Osteoblast (primary cell): ENCODE measurements at regions not wholly inside any gene's neighbourhood (a gene's known extent, or its start where the extent isn't known, plus 50 kb on each side); places are given as distances from the start of the nearest gene placed in this dataset.
A peak's percentile ranks its signal among the peaks of the same experiment; 100 is the strongest.

Experiments
- DNase-seq: peaks from one replicate; pipeline ENCODE4 v3.0.0; 2011; ENCODE audit warnings: low spot score, mixed read lengths; ENCODE audit not compliant: insufficient read length; ENCODE audit errors: missing footprints
- H2AFZ ChIP-seq: 2 replicates; pipeline ENCODE4 v1.6.0; 2011; ENCODE audit warnings: mild to moderate bottlenecking, low read length
- H3K27ac ChIP-seq: 2 replicates; pipeline ENCODE4 v1.5.1; 2011; ENCODE audit warnings: mild to moderate bottlenecking, low read depth, low read length, moderate library complexity
- H3K27me3 ChIP-seq: 2 replicates; pipeline ENCODE4 v1.6.0; 2012; ENCODE audit warnings: mild to moderate bottlenecking, control low read depth, inconsistent platforms, low read length, moderate library complexity; ENCODE audit not compliant: insufficient read depth
- H3K36me3 ChIP-seq: 2 replicates; pipeline ENCODE4 v1.5.1; 2011; ENCODE audit warnings: mild to moderate bottlenecking, low read length, control low read depth, moderate library complexity; ENCODE audit not compliant: insufficient read depth
- H3K4me1 ChIP-seq: 2 replicates; pipeline ENCODE4 v1.5.1; 2011; ENCODE audit warnings: mild to moderate bottlenecking, low read length, control low read depth, moderate library complexity; ENCODE audit not compliant: insufficient read depth
- H3K4me2 ChIP-seq: 2 replicates; pipeline ENCODE4 v1.6.0; 2011; ENCODE audit warnings: mild to moderate bottlenecking, low read length; ENCODE audit not compliant: insufficient read depth
- H3K4me3 ChIP-seq: fragments of 200-600 bp; sonication (generic); 3 replicates; pipeline ENCODE4 v1.5.1; 2012; ENCODE audit warnings: mild to moderate bottlenecking, low read length, inconsistent platforms; ENCODE audit not compliant: insufficient read depth
- H3K79me2 ChIP-seq: 2 replicates; pipeline ENCODE4 v1.6.0; 2012; ENCODE audit warnings: mild to moderate bottlenecking, low read length, control low read depth, inconsistent platforms; ENCODE audit not compliant: insufficient read depth
- H3K9me3 ChIP-seq: 2 replicates; pipeline ENCODE4 v1.5.1; 2011; ENCODE audit warnings: low read depth, low read length, control low read depth
- H4K20me1 ChIP-seq: 2 replicates; pipeline ENCODE4 v1.6.0; 2012; ENCODE audit warnings: mild to moderate bottlenecking, low read length, control low read depth; ENCODE audit not compliant: insufficient read depth
- CTCF ChIP-seq: IDR thresholded peaks from 2 replicates; pipeline ENCODE4 v1.5.1; 2011; ENCODE audit warnings: mild to moderate bottlenecking, low read depth, low read length, moderate library complexity; ENCODE audit errors: extremely low read depth

GRCh38 chr2:107633580-107634147 is 193.0 kb upstream of the RGPD4 start:
- Histone ChIP-seq H3K4me3 (no peak overlapping the region), H3K9me3 (no peaks in the 10 kb centered on the region), H3K4me1 (peaks cover 8% of the 10 kb centered on the region), H4K20me1 (no peaks in the 10 kb centered on the region), H3K36me3 (no peaks in the 10 kb centered on the region), H2AFZ (peak overlapping the region; percentile 57), H3K27me3 (no peaks in the 10 kb centered on the region), H3K27ac (peak overlapping the region; percentile 54), H3K4me2 (peak overlapping the region; percentile 35), H3K79me2 (no peaks in the 10 kb centered on the region)
- no peak for TF ChIP-seq CTCF
- peak; percentile 55 for DNase-seq

DNA sequence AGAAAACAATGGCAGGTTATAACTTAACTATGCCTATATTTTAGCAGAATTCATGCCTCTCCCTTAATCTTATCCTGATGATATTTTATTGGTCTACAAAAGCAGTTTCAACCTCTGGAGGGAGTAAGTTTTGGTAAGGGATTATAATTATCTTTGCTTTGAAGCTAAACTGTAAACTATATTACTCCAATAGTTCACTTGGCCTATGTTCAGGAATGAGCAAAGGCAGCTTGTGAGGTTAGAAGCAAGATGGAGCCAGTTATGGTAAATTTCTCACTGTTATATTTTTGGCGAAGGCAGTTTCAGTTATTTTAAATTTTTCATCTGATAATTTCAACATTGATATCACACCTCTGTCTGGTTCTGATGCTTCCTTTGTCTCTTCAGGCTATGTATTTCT is 192.5 kb upstream of the RGPD4 start:
- TF ChIP-seq CTCF = no peak
- peak overlapping the region; percentile 35 for H3K4me2 ChIP-seq
- H4K20me1 ChIP-seq = no peaks in the 10 kb centered on the region
- peak overlapping the region; percentile 57 for H2AFZ ChIP-seq
- peaks cover 8% of the 10 kb centered on the region for H3K4me1 ChIP-seq
- H3K9me3 ChIP-seq = no peaks in the 10 kb centered on the region
- H3K27ac ChIP-seq = peak overlapping the region; percentile 54
- no peaks in the 10 kb centered on the region for H3K36me3 ChIP-seq
- H3K27me3 ChIP-seq = no peaks in the 10 kb centered on the region
- peak; percentile 14 for DNase-seq
- no peaks in the 10 kb centered on the region for H3K79me2 ChIP-seq
- H3K4me3 ChIP-seq = no peak overlapping the region

- Histone ChIP-seq H3K79me2 (no peaks in the 10 kb centered on the region), H3K4me3 (no peak overlapping the region), H4K20me1 (no peaks in the 10 kb centered on the region), H3K4me2 (no peak overlapping the region), H3K27ac (no peak overlapping the region), H3K27me3 (no peaks in the 10 kb centered on the region), H3K4me1 (peaks cover 8% of the 10 kb centered on the region), H2AFZ (no peak overlapping the region), H3K36me3 (no peaks in the 10 kb centered on the region), H3K9me3 (no peaks in the 10 kb centered on the region)
- TF ChIP-seq CTCF = no peak
- DNase-seq = no peak
These were observed 190.8 kb upstream of the RGPD4 start for GRCh38 chr2:107635883-107636282.

GRCh38 chr2:107645586-107645985 is 181.1 kb upstream of the RGPD4 start:
- Histone ChIP-seq H3K27ac (no peak overlapping the region), H3K27me3 (no peaks in the 10 kb centered on the region), H2AFZ (no peak overlapping the region), H3K79me2 (no peaks in the 10 kb centered on the region), H3K9me3 (no peaks in the 10 kb centered on the region), H3K36me3 (no peaks in the 10 kb centered on the region), H4K20me1 (no peaks in the 10 kb centered on the region), H3K4me1 (no peaks in the 10 kb centered on the region), H3K4me2 (no peak overlapping the region), H3K4me3 (no peak overlapping the region)
- no peak for DNase-seq
- no peak for TF ChIP-seq CTCF
